ENCODE measurements at regions not wholly inside any gene's neighbourhood (a gene's known extent, or its start where the extent isn't known, plus 50 kb on each side); places are given as distances from the start of the nearest gene placed in this dataset.
"Not testable (repeated sequence)": the region's sequence is repeated elsewhere in the genome, so short reads cannot be mapped to it uniquely, and the experiment has no call there.

GRCh38 chr5:135266975-135267374 is 132.1 kb downstream of the MACROH2A1 start:
- no peak overlapping the region for H3K4me3 ChIP-seq (ENCODE audit: low read length)
- no peak for DNase-seq (ENCODE audit: low read depth)
- no peak for TF ChIP-seq CTCF (conservative IDR thresholded peaks at IDR 0.05; ENCODE audit: low read depth, low read length)

- H3K4me3 ChIP-seq (ENCODE audit: low read length) = no peak overlapping the region
- TF ChIP-seq CTCF (conservative IDR thresholded peaks at IDR 0.05; ENCODE audit: low read depth, low read length) = no peak
- DNase-seq (ENCODE audit: low read depth) = no peak
Measured at GRCh38 chr5:135266303-135266635, 132.8 kb downstream of the MACROH2A1 start.

DNA sequence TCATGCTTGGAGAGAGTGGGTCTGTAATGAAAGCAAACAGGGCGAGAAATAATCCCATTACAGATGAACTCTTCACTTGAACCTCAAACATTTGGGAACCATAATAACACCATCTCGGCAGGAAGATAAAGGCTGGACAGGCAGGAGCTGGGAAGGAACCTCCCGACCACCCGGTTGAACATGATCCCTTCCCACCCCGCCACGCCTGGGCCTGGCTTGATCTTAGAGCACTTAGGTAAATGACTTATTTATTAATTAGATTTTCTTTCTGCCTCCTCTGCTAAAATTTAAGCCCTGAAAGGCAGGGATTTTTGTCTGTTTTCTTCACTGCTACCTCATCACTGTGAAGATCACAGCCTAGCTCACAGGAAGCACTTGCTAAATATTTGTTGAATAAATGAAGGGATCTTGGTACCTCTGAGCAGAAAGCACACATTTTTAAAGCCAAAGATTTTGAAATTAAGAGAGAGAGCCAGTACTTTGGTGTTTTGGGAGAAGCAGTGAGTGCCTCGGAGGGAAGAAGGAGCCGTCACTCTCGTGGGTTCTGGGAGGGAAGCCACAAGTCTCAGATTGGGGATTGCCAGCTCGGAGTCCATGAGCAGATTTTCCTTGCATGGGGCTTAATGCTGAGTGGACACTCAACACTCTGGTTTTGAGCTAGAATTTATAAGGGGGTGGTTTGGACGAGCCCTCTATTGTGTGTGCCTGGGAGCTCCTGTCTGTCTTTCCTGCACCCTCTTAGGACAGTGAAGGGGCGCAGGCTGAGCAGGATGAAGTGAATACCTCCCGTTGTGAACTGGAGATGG is 133.3 kb downstream of the MACROH2A1 start:
- TF ChIP-seq CTCF (conservative IDR thresholded peaks at IDR 0.05; ENCODE audit: low read depth, low read length) = no peak
- no peak overlapping the region for H3K4me3 ChIP-seq (ENCODE audit: low read length)
- DNase-seq (ENCODE audit: low read depth) = no peak

- peak; percentile 65 for DNase-seq (ENCODE audit: low read depth)
- no peak overlapping the region for H3K4me3 ChIP-seq (ENCODE audit: low read length)
- TF ChIP-seq CTCF (conservative IDR thresholded peaks at IDR 0.05; ENCODE audit: low read depth, low read length) = peak; percentile 32
Measured at GRCh38 chr5:135264451-135265440, 134.3 kb downstream of the MACROH2A1 start.

- no peak overlapping the region for H3K4me3 ChIP-seq (ENCODE audit: low read length)
- no peak for TF ChIP-seq CTCF (conservative IDR thresholded peaks at IDR 0.05; ENCODE audit: low read depth, low read length)
- no peak for DNase-seq (ENCODE audit: low read depth)
Measured at GRCh38 chr5:135263022-135263668, 135.9 kb downstream of the MACROH2A1 start.

DNA sequence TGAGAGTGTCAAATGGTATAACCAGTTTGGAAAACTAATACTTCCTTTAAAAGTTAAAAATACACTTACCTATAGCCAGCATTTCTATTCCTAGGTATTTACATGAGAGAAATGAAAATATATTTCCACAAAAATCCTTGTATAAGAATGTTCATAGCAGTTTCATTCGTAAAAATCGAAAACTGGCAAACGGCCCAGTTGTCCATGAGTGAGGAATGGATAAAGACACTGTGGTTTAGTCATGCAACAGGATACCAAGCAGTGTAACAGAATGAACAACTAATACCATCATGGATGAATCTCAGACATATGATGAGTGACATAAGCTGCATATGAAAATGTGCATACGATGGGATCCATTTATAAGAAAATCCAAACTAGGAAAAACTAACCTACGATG is 136.7 kb downstream of the MACROH2A1 start:
- no peak for TF ChIP-seq CTCF (conservative IDR thresholded peaks at IDR 0.05; ENCODE audit: low read depth, low read length)
- no peak for DNase-seq (ENCODE audit: low read depth)
- H3K4me3 ChIP-seq (ENCODE audit: low read length) = no peak overlapping the region

GRCh38 chr5:135260108-135260507 is 138.9 kb downstream of the MACROH2A1 start:
- DNase-seq (ENCODE audit: low read depth); H3K4me3 ChIP-seq (ENCODE audit: low read length): not testable (repeated sequence)

Measured in retinal pigment epithelial cell (primary cell).